ENCODE measurements at regions not wholly inside any gene's neighbourhood (a gene's known extent, or its start where the extent isn't known, plus 50 kb on each side); places are given as distances from the start of the nearest gene placed in this dataset.
"Not testable (repeated sequence)": the region's sequence is repeated elsewhere in the genome, so short reads cannot be mapped to it uniquely, and the experiment has no call there.

DNA sequence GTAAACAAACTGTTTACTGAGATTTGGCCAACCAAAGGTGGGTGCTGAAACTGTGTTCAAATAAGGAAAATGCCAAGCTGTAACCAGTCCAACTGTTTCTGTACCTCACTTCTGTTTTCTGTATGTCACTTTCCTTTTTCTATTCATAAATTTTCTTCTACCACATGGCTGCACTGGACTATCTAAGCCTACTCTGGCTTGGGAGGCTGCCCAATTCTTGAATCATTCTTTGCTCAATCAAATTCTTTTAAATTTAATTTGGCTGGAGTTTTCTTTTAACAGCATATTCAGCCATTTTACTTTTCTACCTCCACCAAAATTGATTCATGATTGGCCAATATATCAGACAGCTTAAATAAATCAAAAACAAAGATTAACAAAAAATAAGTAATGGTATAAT, 1575.5 kb upstream of the SPRY2 start:
- no peak overlapping the region for H3K4me3 ChIP-seq
- DNase-seq = no peak
- H3K9me3 ChIP-seq (replicated peaks) = no peaks in the 10 kb centered on the region
- no peaks in the 10 kb centered on the region for H3K4me1 ChIP-seq
- H3K27ac ChIP-seq = no peak overlapping the region
- no peaks in the 10 kb centered on the region for H3K36me3 ChIP-seq
- no peaks in the 10 kb centered on the region for H3K27me3 ChIP-seq

DNA sequence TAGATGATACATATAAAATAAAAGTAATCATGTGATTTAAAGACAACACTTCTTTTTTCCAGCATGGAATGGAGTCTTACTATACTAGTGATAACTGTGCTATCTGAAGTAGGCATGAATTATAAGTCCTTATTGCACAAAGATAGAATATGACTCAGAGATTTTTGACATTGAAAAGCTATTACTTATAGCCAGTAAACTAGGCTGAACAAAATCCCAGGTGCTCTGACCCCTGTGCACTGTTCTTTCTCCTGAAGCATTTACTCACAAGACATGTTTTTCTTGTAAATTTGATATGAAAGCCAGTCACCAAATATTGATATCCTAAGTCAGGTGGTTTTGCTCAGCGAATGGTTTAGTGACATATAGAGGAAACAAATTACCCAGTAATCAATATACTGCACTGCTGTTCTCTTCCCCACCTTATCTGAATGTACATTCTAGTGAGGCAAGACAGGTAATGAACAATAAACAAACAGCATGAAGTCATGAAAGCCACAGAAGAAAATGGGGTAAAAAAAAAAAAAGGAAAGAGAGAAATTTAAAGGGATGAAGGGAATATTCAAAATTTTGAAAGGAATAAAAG, 1567.0 kb upstream of the SPRY2 start:
- DNase-seq = no peak
- Histone ChIP-seq H3K27me3 (no peaks in the 10 kb centered on the region), H3K27ac (no peak overlapping the region), H3K9me3 (replicated peaks) (no peaks in the 10 kb centered on the region), H3K36me3 (no peaks in the 10 kb centered on the region), H3K4me1 (no peaks in the 10 kb centered on the region), H3K4me3 (no peak overlapping the region)

GRCh38 chr13:81888855-81889254, 1547.9 kb upstream of the SPRY2 start:
- no peaks in the 10 kb centered on the region for H3K9me3 ChIP-seq (replicated peaks)
- H3K36me3 ChIP-seq = no peaks in the 10 kb centered on the region
- no peak for DNase-seq
- H3K4me1 ChIP-seq = no peaks in the 10 kb centered on the region
- no peak overlapping the region for H3K4me3 ChIP-seq
- H3K27me3 ChIP-seq = no peaks in the 10 kb centered on the region
- H3K27ac ChIP-seq = no peak overlapping the region

GRCh38 chr13:81874681-81875661, 1534.0 kb upstream of the SPRY2 start:
- no peaks in the 10 kb centered on the region for H3K4me1 ChIP-seq
- no peak overlapping the region for H3K4me3 ChIP-seq
- H3K27me3 ChIP-seq = no peaks in the 10 kb centered on the region
- DNase-seq = no peak
- no peak overlapping the region for H3K27ac ChIP-seq
- H3K9me3 ChIP-seq (replicated peaks) = no peaks in the 10 kb centered on the region
- no peaks in the 10 kb centered on the region for H3K36me3 ChIP-seq

DNA sequence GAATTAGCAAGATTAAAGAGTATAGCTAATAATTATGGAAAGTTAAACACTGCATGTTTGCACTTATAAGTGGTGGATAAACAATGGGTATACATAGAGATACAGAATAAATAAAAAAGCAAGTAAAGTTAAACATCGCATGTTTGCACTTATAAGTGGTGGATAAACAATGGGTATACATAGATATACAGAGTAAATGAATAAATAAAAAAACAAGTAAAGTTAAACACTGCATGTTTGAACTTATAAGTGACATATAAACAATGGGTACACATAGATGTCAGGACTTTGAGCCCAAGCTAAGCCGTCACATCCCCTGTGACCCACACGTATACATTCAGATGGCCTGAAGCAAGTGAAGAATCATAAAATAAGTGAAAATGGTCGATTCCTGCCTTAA, 1533.3 kb upstream of the SPRY2 start:
- Histone ChIP-seq H3K4me1 (no peaks in the 10 kb centered on the region), H3K9me3 (replicated peaks) (no peaks in the 10 kb centered on the region), H3K36me3 (no peaks in the 10 kb centered on the region), H3K4me3 (no peak overlapping the region), H3K27ac (no peak overlapping the region), H3K27me3 (no peaks in the 10 kb centered on the region)
- DNase-seq = no peak

DNA sequence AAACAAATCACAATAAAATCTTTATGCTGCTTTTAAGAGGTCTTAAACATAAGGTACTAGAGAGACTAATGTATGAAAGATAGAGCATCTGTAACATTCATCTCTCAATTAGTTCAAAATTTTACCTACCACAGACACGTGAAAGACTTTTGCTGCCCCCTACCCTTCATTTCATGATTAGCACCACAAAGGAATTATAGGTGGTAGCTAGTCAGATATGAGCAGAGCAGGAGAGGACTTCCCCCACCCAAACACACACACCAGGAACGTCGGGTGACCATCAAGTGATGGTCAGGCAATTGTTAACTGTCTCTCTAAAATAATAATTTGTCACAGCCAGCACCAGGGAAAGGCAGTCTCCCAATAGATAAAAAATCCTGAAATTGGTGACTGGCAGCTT, 1531.7 kb upstream of the SPRY2 start:
- Histone ChIP-seq H3K4me3 (no peak overlapping the region), H3K4me1 (no peaks in the 10 kb centered on the region), H3K9me3 (replicated peaks) (no peaks in the 10 kb centered on the region), H3K27me3 (no peaks in the 10 kb centered on the region), H3K36me3 (no peaks in the 10 kb centered on the region), H3K27ac (no peak overlapping the region)
- DNase-seq = peak; percentile 5 to 52

- DNase-seq; H3K27ac ChIP-seq; H3K4me3 ChIP-seq; H3K36me3 ChIP-seq; H3K9me3 ChIP-seq (replicated peaks); H3K27me3 ChIP-seq; H3K4me1 ChIP-seq: not testable (repeated sequence)
Measured at GRCh38 chr13:81871751-81872325, 1530.9 kb upstream of the SPRY2 start.

- Histone ChIP-seq H3K36me3 (no peaks in the 10 kb centered on the region), H3K27me3 (no peaks in the 10 kb centered on the region), H3K9me3 (replicated peaks) (no peaks in the 10 kb centered on the region), H3K27ac (no peak overlapping the region), H3K4me1 (no peaks in the 10 kb centered on the region), H3K4me3 (no peak overlapping the region)
- no peak for DNase-seq
Measured at GRCh38 chr13:81848291-81848690, 1507.4 kb upstream of the SPRY2 start.

DNA sequence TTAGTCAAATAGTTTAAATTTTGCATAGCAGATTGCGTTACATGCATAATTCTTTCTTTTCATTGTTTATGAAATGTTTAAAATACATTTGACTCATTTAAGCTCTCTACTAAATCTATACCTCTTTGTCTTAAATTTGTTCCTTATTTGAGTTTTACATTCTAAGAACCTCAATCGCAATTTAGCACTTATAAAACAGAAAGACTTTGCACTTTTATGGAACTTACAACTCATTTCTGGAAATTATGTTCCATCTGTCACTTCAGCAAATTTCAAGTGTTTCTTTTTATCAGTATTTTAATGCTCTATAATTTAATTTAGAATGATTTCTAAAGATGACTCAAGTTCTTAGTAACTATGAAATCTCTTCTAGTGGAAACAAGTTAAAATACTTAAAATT, 1505.8 kb upstream of the SPRY2 start:
- H3K9me3 ChIP-seq (replicated peaks) = no peaks in the 10 kb centered on the region
- DNase-seq = no peak
- H3K4me3 ChIP-seq = no peak overlapping the region
- no peaks in the 10 kb centered on the region for H3K4me1 ChIP-seq
- no peak overlapping the region for H3K27ac ChIP-seq
- no peaks in the 10 kb centered on the region for H3K27me3 ChIP-seq
- no peaks in the 10 kb centered on the region for H3K36me3 ChIP-seq

DNA sequence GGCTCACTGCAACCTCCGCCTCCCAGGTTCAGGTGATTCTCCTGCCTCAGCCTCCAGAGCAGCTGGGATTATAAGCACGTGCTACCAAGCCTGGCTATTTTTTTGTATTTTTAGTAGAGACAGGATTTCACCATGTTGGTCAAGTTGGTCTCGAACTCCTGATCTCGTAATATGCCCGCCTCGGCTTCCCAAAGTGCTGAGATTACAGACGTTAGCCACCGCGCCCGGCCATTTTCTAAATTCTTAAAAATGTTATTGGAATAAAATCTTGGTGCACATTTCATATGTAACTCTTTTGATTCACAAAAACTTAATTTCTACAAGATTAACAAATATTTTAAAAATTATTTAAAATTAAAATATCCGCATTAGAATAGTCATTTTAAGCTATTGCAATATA, 1480.3 kb upstream of the SPRY2 start:
- Histone ChIP-seq H3K4me1 (no peaks in the 10 kb centered on the region), H3K27me3 (no peaks in the 10 kb centered on the region)
- no peak for DNase-seq

DNA sequence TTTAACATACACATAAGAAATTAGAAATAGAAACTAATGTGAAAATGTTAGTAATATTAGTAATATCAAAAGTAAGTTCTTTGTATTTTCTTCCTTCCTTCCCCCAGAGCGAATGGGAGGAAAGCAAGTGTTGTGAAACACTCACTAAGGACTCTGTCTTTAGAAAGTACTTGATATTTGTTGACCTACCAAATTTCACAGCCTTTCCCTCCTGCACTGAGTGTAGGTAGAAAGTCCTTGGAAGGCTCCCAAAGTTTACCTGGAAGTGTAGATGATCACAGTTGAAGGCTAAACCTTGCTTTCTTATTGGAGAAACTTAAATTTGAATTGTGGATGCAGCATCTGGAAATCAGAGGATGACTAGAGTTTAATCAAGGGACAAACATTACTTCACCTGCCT, 1459.5 kb upstream of the SPRY2 start:
- no peak for DNase-seq
- Histone ChIP-seq H3K36me3 (no peaks in the 10 kb centered on the region), H3K27me3 (no peaks in the 10 kb centered on the region), H3K4me1 (no peaks in the 10 kb centered on the region), H3K9me3 (replicated peaks) (no peaks in the 10 kb centered on the region), H3K4me3 (no peak overlapping the region), H3K27ac (no peak overlapping the region)

More for the DNA sequence above, 1480.3 kb upstream of the SPRY2 start:
- Histone ChIP-seq H3K9me3 (replicated peaks) (no peaks in the 10 kb centered on the region), H3K27ac (no peak overlapping the region), H3K36me3 (no peaks in the 10 kb centered on the region), H3K4me3 (no peak overlapping the region)

DNA sequence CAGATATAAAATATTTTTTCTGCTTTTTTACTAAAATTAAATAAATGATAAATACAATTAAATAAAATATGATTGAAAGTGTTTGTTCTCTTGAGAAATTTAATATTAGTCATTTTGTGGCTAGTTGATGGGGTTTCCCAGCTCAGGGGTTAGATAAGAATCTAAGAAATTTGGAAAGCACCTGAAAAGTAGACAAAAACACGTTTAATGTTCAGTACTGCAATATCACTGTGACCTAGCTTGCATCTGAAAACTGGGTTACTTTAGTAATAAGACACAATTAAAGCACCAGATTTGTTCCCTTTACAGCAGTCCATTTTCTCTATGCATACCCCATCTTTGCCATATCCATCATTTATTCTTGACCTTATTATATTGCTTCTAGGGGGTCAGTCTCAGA, 1454.8 kb upstream of the SPRY2 start:
- Histone ChIP-seq H3K27ac (no peak overlapping the region), H3K9me3 (replicated peaks) (no peaks in the 10 kb centered on the region), H3K4me1 (no peaks in the 10 kb centered on the region), H3K4me3 (no peak overlapping the region), H3K36me3 (no peaks in the 10 kb centered on the region), H3K27me3 (no peaks in the 10 kb centered on the region)
- no peak for DNase-seq

- Histone ChIP-seq H3K9me3 (replicated peaks) (no peaks in the 10 kb centered on the region), H3K4me1 (no peaks in the 10 kb centered on the region), H3K36me3 (no peaks in the 10 kb centered on the region), H3K27me3 (no peaks in the 10 kb centered on the region), H3K4me3 (no peak overlapping the region), H3K27ac (no peak overlapping the region)
- DNase-seq = no peak
Measured at GRCh38 chr13:81791641-81792040, 1450.7 kb upstream of the SPRY2 start.

DNA sequence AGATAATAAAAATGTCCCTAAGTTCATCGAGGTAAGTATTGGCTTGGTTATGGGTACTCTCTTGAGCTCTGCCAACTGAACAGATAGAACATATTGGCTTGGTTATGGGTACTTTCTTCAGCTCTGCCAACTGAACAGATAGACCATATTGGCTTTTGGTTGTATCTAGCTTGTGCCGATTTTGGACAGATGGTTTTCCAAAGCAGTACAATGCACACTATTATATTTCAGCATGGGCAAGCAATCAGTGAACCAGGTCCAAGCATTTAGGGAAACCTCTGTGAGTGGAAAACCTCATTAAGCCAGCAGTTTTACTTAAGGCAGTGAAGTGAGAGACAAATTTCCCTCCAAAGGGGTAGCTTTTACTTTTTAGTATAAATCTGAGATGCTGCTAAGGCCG, 1440.5 kb upstream of the SPRY2 start:
- H3K4me1 ChIP-seq = no peaks in the 10 kb centered on the region
- no peaks in the 10 kb centered on the region for H3K36me3 ChIP-seq
- no peak for DNase-seq
- no peak overlapping the region for H3K27ac ChIP-seq
- no peaks in the 10 kb centered on the region for H3K9me3 ChIP-seq (replicated peaks)
- no peaks in the 10 kb centered on the region for H3K27me3 ChIP-seq
- no peak overlapping the region for H3K4me3 ChIP-seq

GRCh38 chr13:81779876-81780275, 1439.0 kb upstream of the SPRY2 start:
- H3K4me3 ChIP-seq = no peak overlapping the region
- no peaks in the 10 kb centered on the region for H3K36me3 ChIP-seq
- H3K4me1 ChIP-seq = no peaks in the 10 kb centered on the region
- H3K9me3 ChIP-seq (replicated peaks) = no peaks in the 10 kb centered on the region
- H3K27me3 ChIP-seq = no peaks in the 10 kb centered on the region
- peak in 1 of 2 experiments; percentile 2 for DNase-seq
- no peak overlapping the region for H3K27ac ChIP-seq
